ENCODE measurements at regions not wholly inside any gene's neighbourhood (a gene's known extent, or its start where the extent isn't known, plus 50 kb on each side); places are given as distances from the start of the nearest gene placed in this dataset.

DNA sequence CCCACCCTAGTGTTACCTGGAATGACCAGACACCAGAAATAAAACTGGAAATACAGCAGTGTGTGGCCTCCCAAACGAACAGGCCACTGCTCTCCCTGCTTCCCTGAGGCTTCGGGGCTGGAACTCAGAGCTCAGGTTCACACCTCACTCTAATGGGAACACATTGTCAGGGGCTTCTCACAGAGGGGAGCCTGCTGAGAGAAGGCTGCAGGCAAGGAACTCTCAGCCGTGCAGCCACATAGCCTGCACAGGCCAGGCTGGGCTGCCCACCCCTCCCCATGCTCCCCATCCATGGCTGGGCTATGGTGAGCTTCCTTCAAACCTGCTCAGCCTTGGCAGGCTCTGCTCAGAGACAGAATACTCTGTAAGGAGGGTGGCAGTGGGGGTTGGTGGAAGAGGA lies 302.5 kb downstream of the EMP1 start:
- TF ChIP-seq, protein P1, sequence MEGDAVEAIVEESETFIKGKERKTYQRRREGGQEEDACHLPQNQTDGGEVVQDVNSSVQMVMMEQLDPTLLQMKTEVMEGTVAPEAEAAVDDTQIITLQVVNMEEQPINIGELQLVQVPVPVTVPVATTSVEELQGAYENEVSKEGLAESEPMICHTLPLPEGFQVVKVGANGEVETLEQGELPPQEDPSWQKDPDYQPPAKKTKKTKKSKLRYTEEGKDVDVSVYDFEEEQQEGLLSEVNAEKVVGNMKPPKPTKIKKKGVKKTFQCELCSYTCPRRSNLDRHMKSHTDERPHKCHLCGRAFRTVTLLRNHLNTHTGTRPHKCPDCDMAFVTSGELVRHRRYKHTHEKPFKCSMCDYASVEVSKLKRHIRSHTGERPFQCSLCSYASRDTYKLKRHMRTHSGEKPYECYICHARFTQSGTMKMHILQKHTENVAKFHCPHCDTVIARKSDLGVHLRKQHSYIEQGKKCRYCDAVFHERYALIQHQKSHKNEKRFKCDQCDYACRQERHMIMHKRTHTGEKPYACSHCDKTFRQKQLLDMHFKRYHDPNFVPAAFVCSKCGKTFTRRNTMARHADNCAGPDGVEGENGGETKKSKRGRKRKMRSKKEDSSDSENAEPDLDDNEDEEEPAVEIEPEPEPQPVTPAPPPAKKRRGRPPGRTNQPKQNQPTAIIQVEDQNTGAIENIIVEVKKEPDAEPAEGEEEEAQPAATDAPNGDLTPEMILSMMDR (CRISPR knock-in tag; IDR thresholded peaks at IDR 0.05) = no peak
- TF ChIP-seq, protein P2, sequence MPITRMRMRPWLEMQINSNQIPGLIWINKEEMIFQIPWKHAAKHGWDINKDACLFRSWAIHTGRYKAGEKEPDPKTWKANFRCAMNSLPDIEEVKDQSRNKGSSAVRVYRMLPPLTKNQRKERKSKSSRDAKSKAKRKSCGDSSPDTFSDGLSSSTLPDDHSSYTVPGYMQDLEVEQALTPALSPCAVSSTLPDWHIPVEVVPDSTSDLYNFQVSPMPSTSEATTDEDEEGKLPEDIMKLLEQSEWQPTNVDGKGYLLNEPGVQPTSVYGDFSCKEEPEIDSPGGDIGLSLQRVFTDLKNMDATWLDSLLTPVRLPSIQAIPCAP (CRISPR knock-in tag; IDR thresholded peaks at IDR 0.05; ENCODE audit: low read depth) = no peak
- TF ChIP-seq EP300 (IDR thresholded peaks at IDR 0.05; ENCODE audit: low read depth in 2 of 2, low read length in 2 of 2) (no peak), EP300 (CRISPR knock-in tag; IDR thresholded peaks at IDR 0.05; ENCODE audit: borderline replicate concordance) (no peak), RBM22 (optimal IDR thresholded peaks at IDR 0.05; ENCODE audit: low read length) (no peak), NR2F1 (CRISPR knock-in tag; IDR thresholded peaks at IDR 0.05) (no peak), ZNF501 (CRISPR knock-in tag; IDR thresholded peaks at IDR 0.05) (no peak)
- TF ChIP-seq, protein P3, sequence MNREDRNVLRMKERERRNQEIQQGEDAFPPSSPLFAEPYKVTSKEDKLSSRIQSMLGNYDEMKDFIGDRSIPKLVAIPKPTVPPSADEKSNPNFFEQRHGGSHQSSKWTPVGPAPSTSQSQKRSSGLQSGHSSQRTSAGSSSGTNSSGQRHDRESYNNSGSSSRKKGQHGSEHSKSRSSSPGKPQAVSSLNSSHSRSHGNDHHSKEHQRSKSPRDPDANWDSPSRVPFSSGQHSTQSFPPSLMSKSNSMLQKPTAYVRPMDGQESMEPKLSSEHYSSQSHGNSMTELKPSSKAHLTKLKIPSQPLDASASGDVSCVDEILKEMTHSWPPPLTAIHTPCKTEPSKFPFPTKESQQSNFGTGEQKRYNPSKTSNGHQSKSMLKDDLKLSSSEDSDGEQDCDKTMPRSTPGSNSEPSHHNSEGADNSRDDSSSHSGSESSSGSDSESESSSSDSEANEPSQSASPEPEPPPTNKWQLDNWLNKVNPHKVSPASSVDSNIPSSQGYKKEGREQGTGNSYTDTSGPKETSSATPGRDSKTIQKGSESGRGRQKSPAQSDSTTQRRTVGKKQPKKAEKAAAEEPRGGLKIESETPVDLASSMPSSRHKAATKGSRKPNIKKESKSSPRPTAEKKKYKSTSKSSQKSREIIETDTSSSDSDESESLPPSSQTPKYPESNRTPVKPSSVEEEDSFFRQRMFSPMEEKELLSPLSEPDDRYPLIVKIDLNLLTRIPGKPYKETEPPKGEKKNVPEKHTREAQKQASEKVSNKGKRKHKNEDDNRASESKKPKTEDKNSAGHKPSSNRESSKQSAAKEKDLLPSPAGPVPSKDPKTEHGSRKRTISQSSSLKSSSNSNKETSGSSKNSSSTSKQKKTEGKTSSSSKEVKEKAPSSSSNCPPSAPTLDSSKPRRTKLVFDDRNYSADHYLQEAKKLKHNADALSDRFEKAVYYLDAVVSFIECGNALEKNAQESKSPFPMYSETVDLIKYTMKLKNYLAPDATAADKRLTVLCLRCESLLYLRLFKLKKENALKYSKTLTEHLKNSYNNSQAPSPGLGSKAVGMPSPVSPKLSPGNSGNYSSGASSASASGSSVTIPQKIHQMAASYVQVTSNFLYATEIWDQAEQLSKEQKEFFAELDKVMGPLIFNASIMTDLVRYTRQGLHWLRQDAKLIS (CRISPR knock-in tag; IDR thresholded peaks at IDR 0.05) = no peak

All from HepG2 (cell line).